ENCODE measurements at regions not wholly inside any gene's neighbourhood (a gene's known extent, or its start where the extent isn't known, plus 50 kb on each side); places are given as distances from the start of the nearest gene placed in this dataset.

DNA sequence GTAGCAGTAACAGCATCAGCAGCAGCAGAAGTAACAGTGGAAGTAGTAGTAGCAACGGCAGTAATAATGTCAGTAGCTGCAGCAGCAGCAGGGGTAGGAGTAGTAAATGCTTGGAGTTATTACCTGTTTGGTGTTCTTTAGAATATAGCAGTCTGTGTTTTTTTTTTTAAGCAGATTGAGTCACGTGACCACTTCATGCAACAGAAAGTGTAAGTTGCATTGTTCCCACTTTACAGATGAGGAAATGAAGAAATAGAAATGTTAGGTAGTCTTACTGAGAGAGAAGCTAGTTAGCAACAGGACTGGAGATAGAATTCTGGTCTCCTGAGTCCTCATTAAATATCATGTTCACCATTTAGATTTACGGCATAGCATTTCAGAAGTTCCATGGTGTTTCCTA lies 358.2 kb downstream of the HAPSTR1 start:
- Histone ChIP-seq H3K27me3 (ENCODE audit: insufficient read depth) (no peaks in the 10 kb centered on the region), H2AFZ (no peak overlapping the region), H3K4me1 (ENCODE audit: insufficient read depth) (peaks cover 8% of the 10 kb centered on the region; the same call in 1 of the 2 replicates), H3F3A (replicated peaks; ENCODE audit: low read depth) (no peaks in the 10 kb centered on the region), H3K36me3 (ENCODE audit: insufficient read depth) (no peaks in the 10 kb centered on the region; the same call in 1 of the 2 replicates), H3K4me2 (no peak overlapping the region), H3K27ac (ENCODE audit: low read depth) (no peak overlapping the region), H3K79me2 (replicated peaks; ENCODE audit: insufficient read depth) (no peaks in the 10 kb centered on the region), H4K20me1 (replicated peaks; ENCODE audit: insufficient read depth) (no peaks in the 10 kb centered on the region), H3K9me2 (ENCODE audit: insufficient read depth) (no peaks in the 10 kb centered on the region), H3K4me3 (no peak overlapping the region)
- Mint-ChIP-seq H3K36me3 (ENCODE audit: low read depth) (peaks cover 4% of the 10 kb centered on the region; the same call in 2 of the 3 replicates), H3K9me3 (peaks cover 9% of the 10 kb centered on the region), H3K27me3 (ENCODE audit: insufficient read depth, low read depth, poor library complexity) (no peaks in the 10 kb centered on the region), H3K4me1 (peaks cover 14% of the 10 kb centered on the region), H3K27ac (no peak overlapping the region), H3K4me3 (no peak overlapping the region)
- DNase-seq (ENCODE audit: low spot score), result no peak
- ATAC-seq, result no peak
- TF ChIP-seq JUNB (IDR thresholded peaks at IDR 0.05; ENCODE audit: unreplicated experiment) (no peak), EZH2 (IDR thresholded peaks at IDR 0.05; ENCODE audit: low read depth, unreplicated experiment) (no peak), EZH2phosphoT487 (IDR thresholded peaks at IDR 0.05; ENCODE audit: unreplicated experiment) (no peak), STAT1 (IDR thresholded peaks at IDR 0.05; ENCODE audit: unreplicated experiment) (no peak), ZNF331 (CRISPR knock-in tag; IDR thresholded peaks at IDR 0.05; ENCODE audit: low read depth) (no peak), CREB1 (CRISPR knock-in tag; IDR thresholded peaks at IDR 0.05; ENCODE audit: low read depth) (no peak), NANOG (IDR thresholded peaks at IDR 0.05; ENCODE audit: borderline replicate concordance) (no peak), POLR2AphosphoS5 (IDR thresholded peaks at IDR 0.05; ENCODE audit: low read depth) (no peak), ZNF114 (CRISPR knock-in tag; IDR thresholded peaks at IDR 0.05) (no peak)
- TF ChIP-seq, protein P1, sequence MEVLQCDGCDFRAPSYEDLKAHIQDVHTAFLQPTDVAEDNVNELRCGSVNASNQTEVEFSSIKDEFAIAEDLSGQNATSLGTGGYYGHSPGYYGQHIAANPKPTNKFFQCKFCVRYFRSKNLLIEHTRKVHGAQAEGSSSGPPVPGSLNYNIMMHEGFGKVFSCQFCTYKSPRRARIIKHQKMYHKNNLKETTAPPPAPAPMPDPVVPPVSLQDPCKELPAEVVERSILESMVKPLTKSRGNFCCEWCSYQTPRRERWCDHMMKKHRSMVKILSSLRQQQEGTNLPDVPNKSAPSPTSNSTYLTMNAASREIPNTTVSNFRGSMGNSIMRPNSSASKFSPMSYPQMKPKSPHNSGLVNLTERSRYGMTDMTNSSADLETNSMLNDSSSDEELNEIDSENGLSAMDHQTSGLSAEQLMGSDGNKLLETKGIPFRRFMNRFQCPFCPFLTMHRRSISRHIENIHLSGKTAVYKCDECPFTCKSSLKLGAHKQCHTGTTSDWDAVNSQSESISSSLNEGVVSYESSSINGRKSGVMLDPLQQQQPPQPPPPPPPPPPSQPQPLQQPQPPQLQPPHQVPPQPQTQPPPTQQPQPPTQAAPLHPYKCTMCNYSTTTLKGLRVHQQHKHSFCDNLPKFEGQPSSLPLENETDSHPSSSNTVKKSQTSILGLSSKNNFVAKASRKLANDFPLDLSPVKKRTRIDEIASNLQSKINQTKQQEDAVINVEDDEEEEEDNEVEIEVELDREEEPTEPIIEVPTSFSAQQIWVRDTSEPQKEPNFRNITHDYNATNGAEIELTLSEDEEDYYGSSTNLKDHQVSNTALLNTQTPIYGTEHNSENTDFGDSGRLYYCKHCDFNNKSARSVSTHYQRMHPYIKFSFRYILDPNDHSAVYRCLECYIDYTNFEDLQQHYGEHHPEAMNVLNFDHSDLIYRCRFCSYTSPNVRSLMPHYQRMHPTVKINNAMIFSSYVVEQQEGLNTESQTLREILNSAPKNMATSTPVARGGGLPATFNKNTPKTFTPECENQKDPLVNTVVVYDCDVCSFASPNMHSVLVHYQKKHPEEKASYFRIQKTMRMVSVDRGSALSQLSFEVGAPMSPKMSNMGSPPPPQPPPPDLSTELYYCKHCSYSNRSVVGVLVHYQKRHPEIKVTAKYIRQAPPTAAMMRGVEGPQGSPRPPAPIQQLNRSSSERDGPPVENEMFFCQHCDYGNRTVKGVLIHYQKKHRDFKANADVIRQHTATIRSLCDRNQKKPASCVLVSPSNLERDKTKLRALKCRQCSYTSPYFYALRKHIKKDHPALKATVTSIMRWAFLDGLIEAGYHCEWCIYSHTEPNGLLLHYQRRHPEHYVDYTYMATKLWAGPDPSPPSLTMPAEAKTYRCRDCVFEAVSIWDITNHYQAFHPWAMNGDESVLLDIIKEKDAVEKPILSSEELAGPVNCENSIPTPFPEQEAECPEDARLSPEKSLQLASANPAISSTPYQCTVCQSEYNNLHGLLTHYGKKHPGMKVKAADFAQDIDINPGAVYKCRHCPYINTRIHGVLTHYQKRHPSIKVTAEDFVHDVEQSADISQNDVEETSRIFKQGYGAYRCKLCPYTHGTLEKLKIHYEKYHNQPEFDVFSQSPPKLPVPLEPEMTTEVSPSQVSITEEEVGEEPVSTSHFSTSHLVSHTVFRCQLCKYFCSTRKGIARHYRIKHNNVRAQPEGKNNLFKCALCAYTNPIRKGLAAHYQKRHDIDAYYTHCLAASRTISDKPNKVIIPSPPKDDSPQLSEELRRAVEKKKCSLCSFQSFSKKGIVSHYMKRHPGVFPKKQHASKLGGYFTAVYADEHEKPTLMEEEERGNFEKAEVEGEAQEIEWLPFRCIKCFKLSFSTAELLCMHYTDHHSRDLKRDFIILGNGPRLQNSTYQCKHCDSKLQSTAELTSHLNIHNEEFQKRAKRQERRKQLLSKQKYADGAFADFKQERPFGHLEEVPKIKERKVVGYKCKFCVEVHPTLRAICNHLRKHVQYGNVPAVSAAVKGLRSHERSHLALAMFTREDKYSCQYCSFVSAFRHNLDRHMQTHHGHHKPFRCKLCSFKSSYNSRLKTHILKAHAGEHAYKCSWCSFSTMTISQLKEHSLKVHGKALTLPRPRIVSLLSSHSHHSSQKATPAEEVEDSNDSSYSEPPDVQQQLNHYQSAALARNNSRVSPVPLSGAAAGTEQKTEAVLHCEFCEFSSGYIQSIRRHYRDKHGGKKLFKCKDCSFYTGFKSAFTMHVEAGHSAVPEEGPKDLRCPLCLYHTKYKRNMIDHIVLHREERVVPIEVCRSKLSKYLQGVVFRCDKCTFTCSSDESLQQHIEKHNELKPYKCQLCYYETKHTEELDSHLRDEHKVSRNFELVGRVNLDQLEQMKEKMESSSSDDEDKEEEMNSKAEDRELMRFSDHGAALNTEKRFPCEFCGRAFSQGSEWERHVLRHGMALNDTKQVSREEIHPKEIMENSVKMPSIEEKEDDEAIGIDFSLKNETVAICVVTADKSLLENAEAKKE (CRISPR knock-in tag; IDR thresholded peaks at IDR 0.05), result no peak
- TF ChIP-seq, protein P2, sequence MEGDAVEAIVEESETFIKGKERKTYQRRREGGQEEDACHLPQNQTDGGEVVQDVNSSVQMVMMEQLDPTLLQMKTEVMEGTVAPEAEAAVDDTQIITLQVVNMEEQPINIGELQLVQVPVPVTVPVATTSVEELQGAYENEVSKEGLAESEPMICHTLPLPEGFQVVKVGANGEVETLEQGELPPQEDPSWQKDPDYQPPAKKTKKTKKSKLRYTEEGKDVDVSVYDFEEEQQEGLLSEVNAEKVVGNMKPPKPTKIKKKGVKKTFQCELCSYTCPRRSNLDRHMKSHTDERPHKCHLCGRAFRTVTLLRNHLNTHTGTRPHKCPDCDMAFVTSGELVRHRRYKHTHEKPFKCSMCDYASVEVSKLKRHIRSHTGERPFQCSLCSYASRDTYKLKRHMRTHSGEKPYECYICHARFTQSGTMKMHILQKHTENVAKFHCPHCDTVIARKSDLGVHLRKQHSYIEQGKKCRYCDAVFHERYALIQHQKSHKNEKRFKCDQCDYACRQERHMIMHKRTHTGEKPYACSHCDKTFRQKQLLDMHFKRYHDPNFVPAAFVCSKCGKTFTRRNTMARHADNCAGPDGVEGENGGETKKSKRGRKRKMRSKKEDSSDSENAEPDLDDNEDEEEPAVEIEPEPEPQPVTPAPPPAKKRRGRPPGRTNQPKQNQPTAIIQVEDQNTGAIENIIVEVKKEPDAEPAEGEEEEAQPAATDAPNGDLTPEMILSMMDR (conservative IDR thresholded peaks at IDR 0.05; ENCODE audit: low read depth in 2 of 2), result no peak
- TF ChIP-seq, protein P3, sequence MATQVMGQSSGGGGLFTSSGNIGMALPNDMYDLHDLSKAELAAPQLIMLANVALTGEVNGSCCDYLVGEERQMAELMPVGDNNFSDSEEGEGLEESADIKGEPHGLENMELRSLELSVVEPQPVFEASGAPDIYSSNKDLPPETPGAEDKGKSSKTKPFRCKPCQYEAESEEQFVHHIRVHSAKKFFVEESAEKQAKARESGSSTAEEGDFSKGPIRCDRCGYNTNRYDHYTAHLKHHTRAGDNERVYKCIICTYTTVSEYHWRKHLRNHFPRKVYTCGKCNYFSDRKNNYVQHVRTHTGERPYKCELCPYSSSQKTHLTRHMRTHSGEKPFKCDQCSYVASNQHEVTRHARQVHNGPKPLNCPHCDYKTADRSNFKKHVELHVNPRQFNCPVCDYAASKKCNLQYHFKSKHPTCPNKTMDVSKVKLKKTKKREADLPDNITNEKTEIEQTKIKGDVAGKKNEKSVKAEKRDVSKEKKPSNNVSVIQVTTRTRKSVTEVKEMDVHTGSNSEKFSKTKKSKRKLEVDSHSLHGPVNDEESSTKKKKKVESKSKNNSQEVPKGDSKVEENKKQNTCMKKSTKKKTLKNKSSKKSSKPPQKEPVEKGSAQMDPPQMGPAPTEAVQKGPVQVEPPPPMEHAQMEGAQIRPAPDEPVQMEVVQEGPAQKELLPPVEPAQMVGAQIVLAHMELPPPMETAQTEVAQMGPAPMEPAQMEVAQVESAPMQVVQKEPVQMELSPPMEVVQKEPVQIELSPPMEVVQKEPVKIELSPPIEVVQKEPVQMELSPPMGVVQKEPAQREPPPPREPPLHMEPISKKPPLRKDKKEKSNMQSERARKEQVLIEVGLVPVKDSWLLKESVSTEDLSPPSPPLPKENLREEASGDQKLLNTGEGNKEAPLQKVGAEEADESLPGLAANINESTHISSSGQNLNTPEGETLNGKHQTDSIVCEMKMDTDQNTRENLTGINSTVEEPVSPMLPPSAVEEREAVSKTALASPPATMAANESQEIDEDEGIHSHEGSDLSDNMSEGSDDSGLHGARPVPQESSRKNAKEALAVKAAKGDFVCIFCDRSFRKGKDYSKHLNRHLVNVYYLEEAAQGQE (IDR thresholded peaks at IDR 0.05; ENCODE audit: unreplicated experiment), result no peak
- TF ChIP-seq, protein P4, sequence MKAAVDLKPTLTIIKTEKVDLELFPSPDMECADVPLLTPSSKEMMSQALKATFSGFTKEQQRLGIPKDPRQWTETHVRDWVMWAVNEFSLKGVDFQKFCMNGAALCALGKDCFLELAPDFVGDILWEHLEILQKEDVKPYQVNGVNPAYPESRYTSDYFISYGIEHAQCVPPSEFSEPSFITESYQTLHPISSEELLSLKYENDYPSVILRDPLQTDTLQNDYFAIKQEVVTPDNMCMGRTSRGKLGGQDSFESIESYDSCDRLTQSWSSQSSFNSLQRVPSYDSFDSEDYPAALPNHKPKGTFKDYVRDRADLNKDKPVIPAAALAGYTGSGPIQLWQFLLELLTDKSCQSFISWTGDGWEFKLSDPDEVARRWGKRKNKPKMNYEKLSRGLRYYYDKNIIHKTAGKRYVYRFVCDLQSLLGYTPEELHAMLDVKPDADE (IDR thresholded peaks at IDR 0.05), result no peak
